Mononuclear cell (primary cell): ENCODE measurements at regions not wholly inside any gene's neighbourhood (a gene's known extent, or its start where the extent isn't known, plus 50 kb on each side); places are given as distances from the start of the nearest gene placed in this dataset.

Experiments used
- H3K27me3 ChIP-seq: 2 replicates; pipeline ENCODE4 v1.6.0; 2011; ENCODE audit warnings: low read length, control low read depth; ENCODE audit not compliant: insufficient read depth
- H3K4me1 ChIP-seq: 2 replicates; pipeline ENCODE4 v1.5.1; 2011; ENCODE audit warnings: mild to moderate bottlenecking, low read length, control low read depth; ENCODE audit not compliant: insufficient read depth
- H3K4me3 ChIP-seq: 2 replicates; pipeline ENCODE4 v1.5.1; 2011; ENCODE audit warnings: mild to moderate bottlenecking, low read length, moderate library complexity
- H3K9me3 ChIP-seq: 2 replicates; pipeline ENCODE4 v1.5.1; 2011; ENCODE audit warnings: low read depth, mild to moderate bottlenecking, control low read depth, low read length

- H3K4me3 ChIP-seq: no peak overlapping the region
- no peaks in the 10 kb centered on the region for H3K27me3 ChIP-seq
- H3K4me1 ChIP-seq: no peaks in the 10 kb centered on the region
- H3K9me3 ChIP-seq: no peaks in the 10 kb centered on the region
Observed at GRCh38 chr5:167725741-167726140, 565.7 kb upstream of the WWC1 start.

- Histone ChIP-seq H3K9me3 (no peaks in the 10 kb centered on the region), H3K4me3 (no peak overlapping the region), H3K4me1 (no peaks in the 10 kb centered on the region), H3K27me3 (no peaks in the 10 kb centered on the region)
Observed at GRCh38 chr5:167726642-167727041, 564.8 kb upstream of the WWC1 start.

GRCh38 chr5:167730121-167730520 is 561.3 kb upstream of the WWC1 start:
- Histone ChIP-seq H3K9me3 (no peaks in the 10 kb centered on the region), H3K4me3 (no peak overlapping the region), H3K4me1 (no peaks in the 10 kb centered on the region), H3K27me3 (no peaks in the 10 kb centered on the region)

- Histone ChIP-seq H3K9me3 (no peaks in the 10 kb centered on the region), H3K4me3 (no peak overlapping the region), H3K27me3 (no peaks in the 10 kb centered on the region), H3K4me1 (no peaks in the 10 kb centered on the region)
Observed at GRCh38 chr5:167730656-167731055, 560.8 kb upstream of the WWC1 start.

- no peak overlapping the region for H3K4me3 ChIP-seq
- H3K4me1 ChIP-seq: no peaks in the 10 kb centered on the region
- no peaks in the 10 kb centered on the region for H3K9me3 ChIP-seq
- H3K27me3 ChIP-seq: no peaks in the 10 kb centered on the region
Observed at GRCh38 chr5:167731951-167732350, 559.5 kb upstream of the WWC1 start.

GRCh38 chr5:167732499-167732898 is 558.9 kb upstream of the WWC1 start:
- Histone ChIP-seq H3K27me3 (no peaks in the 10 kb centered on the region), H3K9me3 (no peaks in the 10 kb centered on the region), H3K4me3 (no peak overlapping the region), H3K4me1 (no peaks in the 10 kb centered on the region)

GRCh38 chr5:167736992-167737391 is 554.5 kb upstream of the WWC1 start:
- no peaks in the 10 kb centered on the region for H3K27me3 ChIP-seq
- H3K4me3 ChIP-seq: no peak overlapping the region
- no peaks in the 10 kb centered on the region for H3K9me3 ChIP-seq
- no peaks in the 10 kb centered on the region for H3K4me1 ChIP-seq

GRCh38 chr5:167743695-167744464 is 547.6 kb upstream of the WWC1 start:
- no peaks in the 10 kb centered on the region for H3K27me3 ChIP-seq
- H3K4me1 ChIP-seq: no peaks in the 10 kb centered on the region
- H3K9me3 ChIP-seq: no peaks in the 10 kb centered on the region
- no peak overlapping the region for H3K4me3 ChIP-seq

GRCh38 chr5:167745868-167746267 is 545.6 kb upstream of the WWC1 start:
- Histone ChIP-seq H3K4me1 (no peaks in the 10 kb centered on the region), H3K9me3 (no peaks in the 10 kb centered on the region), H3K27me3 (no peaks in the 10 kb centered on the region), H3K4me3 (no peak overlapping the region)

GRCh38 chr5:167750586-167750985 is 540.9 kb upstream of the WWC1 start:
- H3K4me1 ChIP-seq: no peaks in the 10 kb centered on the region
- H3K27me3 ChIP-seq: no peaks in the 10 kb centered on the region
- no peaks in the 10 kb centered on the region for H3K9me3 ChIP-seq
- H3K4me3 ChIP-seq: no peak overlapping the region

- no peaks in the 10 kb centered on the region for H3K9me3 ChIP-seq
- no peaks in the 10 kb centered on the region for H3K27me3 ChIP-seq
- no peak overlapping the region for H3K4me3 ChIP-seq
- no peaks in the 10 kb centered on the region for H3K4me1 ChIP-seq
Observed at GRCh38 chr5:167752936-167753335, 538.5 kb upstream of the WWC1 start.

- H3K27me3 ChIP-seq: no peaks in the 10 kb centered on the region
- H3K4me1 ChIP-seq: peaks cover 4% of the 10 kb centered on the region
- no peak overlapping the region for H3K4me3 ChIP-seq
- no peaks in the 10 kb centered on the region for H3K9me3 ChIP-seq
Observed at GRCh38 chr5:167753725-167754490, 537.5 kb upstream of the WWC1 start.

GRCh38 chr5:167754501-167755021 is 536.9 kb upstream of the WWC1 start:
- Histone ChIP-seq H3K4me3 (no peak overlapping the region), H3K27me3 (no peaks in the 10 kb centered on the region), H3K4me1 (peaks cover 7% of the 10 kb centered on the region), H3K9me3 (no peaks in the 10 kb centered on the region)

- H3K4me3 ChIP-seq: no peak overlapping the region
- no peaks in the 10 kb centered on the region for H3K27me3 ChIP-seq
Observed at GRCh38 chr5:167755420-167755819, 536.0 kb upstream of the WWC1 start.

GRCh38 chr5:167759057-167759821 is 532.2 kb upstream of the WWC1 start:
- Histone ChIP-seq H3K9me3 (no peaks in the 10 kb centered on the region), H3K27me3 (no peaks in the 10 kb centered on the region), H3K4me1 (peaks cover 7% of the 10 kb centered on the region), H3K4me3 (no peak overlapping the region)

More at GRCh38 chr5:167755420-167755819, 536.0 kb upstream of the WWC1 start:
- peaks cover 7% of the 10 kb centered on the region for H3K4me1 ChIP-seq
- H3K9me3 ChIP-seq: no peaks in the 10 kb centered on the region
